ENCODE measurements at regions not wholly inside any gene's neighbourhood (a gene's known extent, or its start where the extent isn't known, plus 50 kb on each side); places are given as distances from the start of the nearest gene placed in this dataset.

- intact Hi-C loops (cut with micrococcal nuclease): no loop called here
These were observed 88.1 kb downstream of the UNCX start for GRCh38 chr7:1320616-1321240.

- intact Hi-C loops (cut with micrococcal nuclease): no loop called here
These were observed 89.0 kb downstream of the UNCX start for GRCh38 chr7:1321411-1322239.

- intact Hi-C loops (cut with micrococcal nuclease): no loop called here
These were observed 89.8 kb downstream of the UNCX start for GRCh38 chr7:1322240-1323110.

GRCh38 chr7:1323178-1324027 lies 90.7 kb downstream of the UNCX start:
- intact Hi-C loops (cut with micrococcal nuclease): no loop called here

- intact Hi-C loops (cut with micrococcal nuclease): no loop called here
These were observed 91.6 kb downstream of the UNCX start for GRCh38 chr7:1324028-1324900.

- intact Hi-C loops (cut with micrococcal nuclease): no loop called here
These were observed 92.6 kb downstream of the UNCX start for GRCh38 chr7:1325246-1325645.

- intact Hi-C loops (cut with micrococcal nuclease): no loop called here
These were observed 93.2 kb downstream of the UNCX start for GRCh38 chr7:1325646-1326510.

GRCh38 chr7:1326511-1326785 lies 93.8 kb downstream of the UNCX start:
- intact Hi-C loops (cut with micrococcal nuclease): no loop called here

- intact Hi-C loops (cut with micrococcal nuclease): no loop called here
These were observed 96.6 kb downstream of the UNCX start for GRCh38 chr7:1329261-1329660.

- intact Hi-C loops (cut with micrococcal nuclease): no loop called here
These were observed 97.5 kb downstream of the UNCX start for GRCh38 chr7:1329966-1330800.

- intact Hi-C loops (cut with micrococcal nuclease): no loop called here
These were observed 98.2 kb downstream of the UNCX start for GRCh38 chr7:1330801-1331425.

- intact Hi-C loops (cut with micrococcal nuclease): no loop called here
These were observed 99.1 kb downstream of the UNCX start for GRCh38 chr7:1331561-1332467.

GRCh38 chr7:1336509-1336908 lies 103.8 kb downstream of the UNCX start:
- intact Hi-C loops (cut with micrococcal nuclease): no loop called here

- intact Hi-C loops (cut with micrococcal nuclease): no loop called here
These were observed 106.9 kb downstream of the UNCX start for GRCh38 chr7:1339611-1340010.

GRCh38 chr7:1340031-1340430 lies 107.4 kb downstream of the UNCX start:
- intact Hi-C loops (cut with micrococcal nuclease): no loop called here

GRCh38 chr7:1340461-1341360 lies 108.0 kb downstream of the UNCX start:
- intact Hi-C loops (cut with micrococcal nuclease): no loop called here
